WI38 (cell line): ENCODE measurements at regions not wholly inside any gene's neighbourhood (a gene's known extent, or its start where the extent isn't known, plus 50 kb on each side); places are given as distances from the start of the nearest gene placed in this dataset.

Experiments
- H3K4me3 ChIP-seq: 2 replicates; pipeline ENCODE4 v1.5.1; 2011; ENCODE audit warnings: low read depth, mild to moderate bottlenecking, control low read depth, low read length
- TF ChIP-seq, protein P1 (sequence below): IDR thresholded peaks from 2 replicates; pipeline ENCODE4 v1.5.1; 2012; ENCODE audit warnings: low read depth, mild to moderate bottlenecking, control low read depth, low read length

DNA sequence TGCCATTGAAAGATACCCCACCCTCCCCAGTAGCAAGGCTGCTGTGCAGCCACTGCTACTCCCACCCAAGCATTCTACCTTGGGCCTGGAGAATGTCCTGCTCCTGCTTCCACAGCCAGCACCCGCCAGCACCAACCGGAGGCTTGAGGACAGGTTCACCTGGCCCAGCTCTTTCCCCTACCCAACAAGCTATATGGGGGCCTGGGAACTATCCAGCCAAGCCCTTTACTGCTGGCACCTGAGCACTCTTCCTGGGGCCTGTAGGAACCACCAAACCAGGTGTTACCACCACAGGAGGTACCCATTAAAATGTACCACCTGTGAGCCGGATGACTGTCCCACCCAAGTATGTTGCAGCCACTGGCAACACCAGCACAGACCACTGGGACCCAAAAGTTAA is 86.1 kb upstream of the GHR start:
- TF ChIP-seq, protein P1, sequence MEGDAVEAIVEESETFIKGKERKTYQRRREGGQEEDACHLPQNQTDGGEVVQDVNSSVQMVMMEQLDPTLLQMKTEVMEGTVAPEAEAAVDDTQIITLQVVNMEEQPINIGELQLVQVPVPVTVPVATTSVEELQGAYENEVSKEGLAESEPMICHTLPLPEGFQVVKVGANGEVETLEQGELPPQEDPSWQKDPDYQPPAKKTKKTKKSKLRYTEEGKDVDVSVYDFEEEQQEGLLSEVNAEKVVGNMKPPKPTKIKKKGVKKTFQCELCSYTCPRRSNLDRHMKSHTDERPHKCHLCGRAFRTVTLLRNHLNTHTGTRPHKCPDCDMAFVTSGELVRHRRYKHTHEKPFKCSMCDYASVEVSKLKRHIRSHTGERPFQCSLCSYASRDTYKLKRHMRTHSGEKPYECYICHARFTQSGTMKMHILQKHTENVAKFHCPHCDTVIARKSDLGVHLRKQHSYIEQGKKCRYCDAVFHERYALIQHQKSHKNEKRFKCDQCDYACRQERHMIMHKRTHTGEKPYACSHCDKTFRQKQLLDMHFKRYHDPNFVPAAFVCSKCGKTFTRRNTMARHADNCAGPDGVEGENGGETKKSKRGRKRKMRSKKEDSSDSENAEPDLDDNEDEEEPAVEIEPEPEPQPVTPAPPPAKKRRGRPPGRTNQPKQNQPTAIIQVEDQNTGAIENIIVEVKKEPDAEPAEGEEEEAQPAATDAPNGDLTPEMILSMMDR: no peak
- no peak overlapping the region for H3K4me3 ChIP-seq

GRCh38 chr5:42337607-42338006 is 85.6 kb upstream of the GHR start:
- TF ChIP-seq, protein P1: no peak
- H3K4me3 ChIP-seq: no peak overlapping the region

- TF ChIP-seq, protein P1: no peak
- no peak overlapping the region for H3K4me3 ChIP-seq
Measured at GRCh38 chr5:42338136-42338535, 85.1 kb upstream of the GHR start.

DNA sequence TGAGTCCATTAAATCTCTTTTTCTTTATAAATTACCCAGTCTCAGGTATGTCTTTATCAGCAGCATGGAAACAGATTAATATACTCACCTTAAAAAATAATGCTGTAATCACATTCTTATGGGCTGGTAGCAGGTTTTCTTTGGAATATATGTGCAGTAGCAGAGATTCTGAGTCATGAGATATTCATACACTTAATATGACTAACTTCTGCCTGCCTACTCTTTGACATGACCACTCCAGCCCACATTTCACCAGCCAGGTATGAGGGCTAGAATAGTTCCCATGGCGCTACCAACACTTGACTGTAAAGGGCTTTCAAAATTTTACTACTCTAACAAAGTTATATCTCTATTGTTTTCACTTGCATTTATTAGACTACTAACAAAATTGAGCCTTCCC is 74.1 kb upstream of the GHR start:
- TF ChIP-seq, protein P1: no peak
- H3K4me3 ChIP-seq: no peak overlapping the region

DNA sequence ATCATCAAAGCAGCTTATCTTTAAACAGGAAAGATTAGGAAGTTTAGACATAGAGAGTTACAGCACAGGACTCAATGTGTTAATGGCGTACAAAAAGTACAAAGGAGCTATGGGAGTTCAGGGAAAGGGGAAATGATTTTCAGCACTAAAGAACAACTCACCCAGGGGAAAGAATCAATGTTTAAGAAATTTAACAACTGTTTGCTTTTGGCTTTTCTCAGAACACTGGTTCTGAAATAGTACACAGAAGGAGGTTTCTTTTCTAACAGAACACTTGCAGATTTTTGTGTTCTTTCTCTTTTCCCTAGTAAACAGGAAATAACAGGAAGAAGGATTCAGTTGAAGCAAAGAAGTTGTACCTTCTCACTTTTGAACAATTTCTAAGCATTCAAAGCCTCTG is 71.3 kb upstream of the GHR start:
- TF ChIP-seq, protein P1: no peak
- H3K4me3 ChIP-seq: no peak overlapping the region

GRCh38 chr5:42360056-42360455 is 63.2 kb upstream of the GHR start:
- no peak overlapping the region for H3K4me3 ChIP-seq
- TF ChIP-seq, protein P1: no peak

- H3K4me3 ChIP-seq: no peak overlapping the region
- TF ChIP-seq, protein P1: no peak
Measured at GRCh38 chr5:42360616-42361314, 62.5 kb upstream of the GHR start.
